Suprapubic skin (tissue), 3 donors: ENCODE measurements at regions not wholly inside any gene's neighbourhood (a gene's known extent, or its start where the extent isn't known, plus 50 kb on each side); places are given as distances from the start of the nearest gene placed in this dataset.

ENCODE experiments used
- POLR2AphosphoS5 ChIP-seq, 3 donors: sonication (generic); formaldehyde crosslinking; IDR thresholded peaks; one replicate each; pipeline ENCODE4 v1.6.1; 2017; ENCODE audit warnings: antibody characterized with exemption in 3 of 3
- TF ChIP-seq, protein P1 (sequence below), 2 donors: fragments of 200-600 bp in 1 of 2; fragments of 450-650 bp in 1 of 2; sonication (generic) in 1 of 2; IDR thresholded peaks; one replicate each; pipeline ENCODE4 v1.5.1; 2016 to 2019; ENCODE audit warnings: antibody characterized with exemption in 2 of 2, mild to moderate bottlenecking in 1 of 2, moderate library complexity in 1 of 2

GRCh38 chr13:95438297-95438696, 114.2 kb upstream of the CLDN10 start:
- TF ChIP-seq, protein P1, sequence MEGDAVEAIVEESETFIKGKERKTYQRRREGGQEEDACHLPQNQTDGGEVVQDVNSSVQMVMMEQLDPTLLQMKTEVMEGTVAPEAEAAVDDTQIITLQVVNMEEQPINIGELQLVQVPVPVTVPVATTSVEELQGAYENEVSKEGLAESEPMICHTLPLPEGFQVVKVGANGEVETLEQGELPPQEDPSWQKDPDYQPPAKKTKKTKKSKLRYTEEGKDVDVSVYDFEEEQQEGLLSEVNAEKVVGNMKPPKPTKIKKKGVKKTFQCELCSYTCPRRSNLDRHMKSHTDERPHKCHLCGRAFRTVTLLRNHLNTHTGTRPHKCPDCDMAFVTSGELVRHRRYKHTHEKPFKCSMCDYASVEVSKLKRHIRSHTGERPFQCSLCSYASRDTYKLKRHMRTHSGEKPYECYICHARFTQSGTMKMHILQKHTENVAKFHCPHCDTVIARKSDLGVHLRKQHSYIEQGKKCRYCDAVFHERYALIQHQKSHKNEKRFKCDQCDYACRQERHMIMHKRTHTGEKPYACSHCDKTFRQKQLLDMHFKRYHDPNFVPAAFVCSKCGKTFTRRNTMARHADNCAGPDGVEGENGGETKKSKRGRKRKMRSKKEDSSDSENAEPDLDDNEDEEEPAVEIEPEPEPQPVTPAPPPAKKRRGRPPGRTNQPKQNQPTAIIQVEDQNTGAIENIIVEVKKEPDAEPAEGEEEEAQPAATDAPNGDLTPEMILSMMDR (IDR thresholded peaks at IDR 0.05), result no peak
- TF ChIP-seq POLR2AphosphoS5 (IDR thresholded peaks at IDR 0.05), result no peak
